ENCODE measurements at regions not wholly inside any gene's neighbourhood (a gene's known extent, or its start where the extent isn't known, plus 50 kb on each side); places are given as distances from the start of the nearest gene placed in this dataset.

DNA sequence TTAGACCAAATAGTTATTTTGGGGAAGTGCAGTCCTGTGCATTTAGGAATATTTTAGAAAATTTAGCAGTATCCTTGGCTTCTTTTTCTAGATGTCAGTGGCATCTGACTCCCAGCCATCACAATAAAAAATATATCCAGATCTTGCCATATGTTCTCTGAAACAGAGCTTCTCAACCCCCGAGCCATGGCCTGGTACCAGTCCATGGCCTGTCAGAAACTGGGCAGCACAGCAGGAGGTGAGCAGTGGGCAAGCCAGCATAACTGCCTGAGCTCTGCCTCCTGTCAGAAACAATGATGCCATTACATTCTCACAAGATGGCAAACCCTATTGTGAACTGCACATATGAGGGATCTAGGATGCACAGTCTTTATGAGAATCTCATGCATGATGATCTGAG, 480.0 kb downstream of the LRRIQ3 start:
- Mint-ChIP-seq H3K36me3 (ENCODE audit: low read depth) (no peaks in the 10 kb centered on the region), H3K27me3 (ENCODE audit: low read depth) (no peaks in the 10 kb centered on the region), H3K27ac (ENCODE audit: unreplicated experiment) (no peak overlapping the region), H3K4me3 (no peak overlapping the region), H3K4me1 (no peaks in the 10 kb centered on the region), H3K9me3 (no peaks in the 10 kb centered on the region)
- DNase-seq (ENCODE audit: low read depth, low spot score), result no peak
- TF ChIP-seq CTCF (conservative IDR thresholded peaks at IDR 0.05), result no peak

GRCh38 chr1:73711089-73711488, 486.9 kb downstream of the LRRIQ3 start:
- Mint-ChIP-seq H3K27me3 (ENCODE audit: low read depth) (no peaks in the 10 kb centered on the region), H3K36me3 (ENCODE audit: low read depth) (no peaks in the 10 kb centered on the region), H3K4me1 (no peaks in the 10 kb centered on the region), H3K27ac (ENCODE audit: unreplicated experiment) (no peak overlapping the region), H3K9me3 (no peaks in the 10 kb centered on the region), H3K4me3 (no peak overlapping the region)
- no peak for TF ChIP-seq CTCF (conservative IDR thresholded peaks at IDR 0.05)
- DNase-seq (ENCODE audit: low read depth, low spot score), result no peak

GRCh38 chr1:73701826-73702225, 496.1 kb downstream of the LRRIQ3 start:
- H3K27ac Mint-ChIP-seq (ENCODE audit: unreplicated experiment), result no peak overlapping the region
- no peaks in the 10 kb centered on the region for H3K27me3 Mint-ChIP-seq (ENCODE audit: low read depth)
- TF ChIP-seq CTCF (conservative IDR thresholded peaks at IDR 0.05), result no peak
- no peaks in the 10 kb centered on the region for H3K9me3 Mint-ChIP-seq
- H3K4me1 Mint-ChIP-seq, result no peaks in the 10 kb centered on the region
- H3K36me3 Mint-ChIP-seq (ENCODE audit: low read depth), result no peaks in the 10 kb centered on the region
- no peak for DNase-seq (ENCODE audit: low read depth, low spot score)
- H3K4me3 Mint-ChIP-seq, result no peak overlapping the region

DNA sequence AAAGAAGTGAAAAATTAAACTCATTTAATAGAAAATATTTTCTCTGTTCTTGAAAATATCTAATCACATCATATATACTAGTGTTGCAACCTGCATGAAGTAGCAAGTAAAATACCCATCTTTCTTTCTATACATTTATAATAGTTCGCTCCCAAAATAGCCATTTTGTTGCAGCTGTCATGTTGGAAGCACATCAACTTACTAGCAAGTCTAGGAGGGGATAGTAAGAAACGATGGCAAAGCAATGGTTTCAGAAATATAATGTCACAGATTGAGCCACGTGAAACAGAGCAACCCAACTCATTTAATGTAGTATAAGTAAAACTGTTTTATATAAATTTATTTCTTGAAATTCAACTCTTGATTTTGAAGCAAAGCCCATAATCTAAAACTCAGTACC, 521.8 kb downstream of the LRRIQ3 start:
- no peaks in the 10 kb centered on the region for H3K36me3 Mint-ChIP-seq (ENCODE audit: low read depth)
- no peak for TF ChIP-seq CTCF (conservative IDR thresholded peaks at IDR 0.05)
- H3K4me1 Mint-ChIP-seq, result no peaks in the 10 kb centered on the region
- H3K27me3 Mint-ChIP-seq (ENCODE audit: low read depth), result no peaks in the 10 kb centered on the region
- no peak overlapping the region for H3K27ac Mint-ChIP-seq (ENCODE audit: unreplicated experiment)
- no peak overlapping the region for H3K4me3 Mint-ChIP-seq
- DNase-seq (ENCODE audit: low read depth, low spot score), result no peak
- H3K9me3 Mint-ChIP-seq, result no peaks in the 10 kb centered on the region

DNA sequence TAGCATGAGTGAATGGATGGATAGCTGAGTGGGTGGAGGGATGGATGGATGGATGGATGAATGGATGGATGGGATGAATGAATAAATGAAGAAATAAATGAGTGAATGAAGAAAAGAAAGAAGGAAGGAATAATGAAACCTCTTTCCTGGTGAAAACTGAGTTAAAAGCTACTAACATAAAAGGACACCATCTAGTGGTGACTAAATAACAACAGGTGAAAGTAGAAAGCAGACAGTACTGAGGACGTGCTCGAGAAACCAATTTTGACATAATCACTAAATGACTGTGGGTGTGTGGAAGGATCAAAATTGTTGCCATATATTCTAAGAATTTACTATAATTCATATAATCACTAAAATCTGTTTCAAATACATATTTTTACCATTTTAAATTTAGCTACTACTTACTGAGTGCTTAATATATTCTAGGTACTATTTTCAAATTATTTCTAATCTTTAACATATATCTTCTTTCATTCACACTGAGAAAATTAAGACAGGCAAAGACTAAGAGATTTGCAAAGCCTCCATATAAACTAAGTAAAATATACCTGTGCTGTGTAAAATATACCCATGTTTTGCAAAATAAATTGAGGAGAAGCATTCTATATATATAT, 522.9 kb downstream of the LRRIQ3 start:
- peak; percentile 76 for TF ChIP-seq CTCF (conservative IDR thresholded peaks at IDR 0.05)
- no peaks in the 10 kb centered on the region for H3K9me3 Mint-ChIP-seq
- no peaks in the 10 kb centered on the region for H3K4me1 Mint-ChIP-seq
- no peaks in the 10 kb centered on the region for H3K36me3 Mint-ChIP-seq (ENCODE audit: low read depth)
- DNase-seq (ENCODE audit: low read depth, low spot score), result no peak
- no peak overlapping the region for H3K27ac Mint-ChIP-seq (ENCODE audit: unreplicated experiment)
- no peak overlapping the region for H3K4me3 Mint-ChIP-seq
- H3K27me3 Mint-ChIP-seq (ENCODE audit: low read depth), result no peaks in the 10 kb centered on the region

Data from neural crest cell (in vitro differentiated cells).